ENCODE measurements at regions not wholly inside any gene's neighbourhood (a gene's known extent, or its start where the extent isn't known, plus 50 kb on each side); places are given as distances from the start of the nearest gene placed in this dataset.

DNA sequence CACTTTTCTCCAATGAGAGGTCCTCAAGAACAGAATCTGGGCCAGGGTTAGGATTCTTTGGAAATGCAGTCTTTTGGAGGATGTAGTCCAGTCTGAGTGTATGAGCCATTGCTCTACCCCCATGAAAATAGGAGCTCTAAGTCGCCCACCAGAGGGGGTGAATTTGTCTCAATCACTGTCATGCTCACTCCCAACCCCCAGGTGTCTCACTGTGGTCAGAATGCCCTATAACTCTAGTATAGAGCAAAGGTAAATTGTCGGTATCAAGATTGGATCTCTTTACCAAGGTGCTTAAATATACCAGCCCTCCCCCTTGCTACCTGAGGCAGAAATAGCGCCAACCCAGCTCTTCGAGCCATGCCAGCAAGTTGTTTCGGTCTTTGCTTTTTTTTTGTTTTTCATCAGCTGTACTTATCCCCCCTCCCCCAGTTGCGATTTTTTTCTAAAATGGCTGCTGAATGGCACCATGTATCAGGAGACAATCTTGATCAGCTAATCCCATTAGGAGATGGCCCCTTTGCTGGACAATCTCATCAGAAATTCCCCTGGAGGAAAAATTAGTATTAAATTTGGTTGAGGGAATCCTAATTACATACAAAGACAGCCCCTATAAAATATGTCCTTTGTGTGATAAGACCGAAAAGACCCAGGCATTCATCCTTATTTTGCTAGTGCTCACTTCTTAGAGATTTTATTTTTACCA is 130.7 kb downstream of the EBLN2 start:
- TF ChIP-seq CTCF (IDR thresholded peaks at IDR 0.05; ENCODE audit: low read depth, low read length) (no peak), POLR2A (IDR thresholded peaks at IDR 0.05; ENCODE audit: extremely low read depth, insufficient read length) (no peak)

All from NB4 (cell line).